CD4-positive, alpha-beta T cell treated with Interleukin-17A for 1 hour (primary cell): ENCODE measurements at regions not wholly inside any gene's neighbourhood (a gene's known extent, or its start where the extent isn't known, plus 50 kb on each side); places are given as distances from the start of the nearest gene placed in this dataset.
"Not testable (repeated sequence)": the region's sequence is repeated elsewhere in the genome, so short reads cannot be mapped to it uniquely, and the experiment has no call there.

Source experiments
- DNase-seq: peaks from one replicate; pipeline ENCODE4 v3.0.0-alpha.2; 2020

DNA sequence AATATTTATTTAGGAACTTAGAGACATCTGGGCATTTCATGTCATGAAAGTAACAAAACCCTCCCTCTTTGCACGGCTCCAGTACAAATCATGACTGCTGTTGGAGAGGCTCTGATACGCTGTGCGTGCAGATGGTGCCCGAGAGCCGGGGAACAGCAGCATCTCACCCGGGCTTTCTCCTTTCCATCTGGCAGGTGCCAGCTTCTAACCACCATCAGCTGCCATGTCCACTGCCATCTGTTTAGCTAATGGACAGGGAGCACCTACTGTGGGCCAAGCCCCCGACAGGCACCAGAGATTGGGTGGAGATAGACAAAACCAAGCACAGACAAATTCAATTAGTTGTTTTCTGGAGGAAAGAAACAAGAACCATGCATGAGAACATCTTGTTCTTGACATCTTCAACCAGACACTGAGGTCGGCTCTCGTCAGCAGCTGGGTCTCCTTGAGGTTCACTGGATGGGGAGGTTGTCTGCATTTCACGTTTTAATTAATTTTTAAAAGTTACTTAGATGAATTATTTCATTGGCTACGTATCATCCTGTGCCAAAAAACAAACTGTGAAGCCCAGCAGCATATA lies 323.7 kb downstream of the THBS2 start:
- DNase-seq: no peak

- DNase-seq: no peak
These were observed 325.6 kb downstream of the THBS2 start for GRCh38 chr6:168928012-168928411.

- no peak for DNase-seq
These were observed 326.6 kb downstream of the THBS2 start for GRCh38 chr6:168927026-168927425.

DNA sequence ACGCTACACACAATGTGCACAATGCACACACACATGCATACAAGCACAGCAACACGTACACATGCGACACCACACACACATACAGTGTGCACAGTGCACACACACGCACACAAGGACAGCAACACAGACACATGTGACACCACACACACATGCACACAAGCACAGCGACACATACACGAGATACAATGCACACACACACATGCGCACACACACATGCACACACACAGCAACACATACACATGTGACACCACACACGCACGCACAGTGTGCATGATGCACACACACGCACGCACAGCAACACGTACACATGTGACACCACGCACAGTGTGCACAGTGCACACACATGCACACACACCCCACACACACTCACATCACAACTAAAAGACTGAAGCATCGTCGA lies 327.3 kb downstream of the THBS2 start:
- no peak for DNase-seq

DNA sequence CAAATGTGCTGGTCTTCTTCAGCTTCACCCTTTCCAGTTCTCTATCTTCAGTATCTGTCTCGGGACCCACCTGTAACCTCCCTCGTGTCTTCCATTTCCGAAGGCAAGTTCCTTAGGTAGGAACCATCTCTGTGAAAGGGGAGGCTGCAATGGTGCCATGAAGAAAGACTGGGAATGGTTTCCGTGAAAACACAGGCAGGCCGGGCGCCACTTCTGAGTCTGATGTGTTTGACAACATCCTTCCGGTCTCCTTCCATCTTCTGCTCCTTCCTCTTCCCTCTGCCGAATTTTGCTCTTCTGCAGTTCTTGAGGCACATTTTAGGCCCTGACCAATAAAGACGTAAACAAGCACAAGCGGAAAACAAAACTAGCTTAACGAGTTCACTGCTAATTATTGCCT lies 328.0 kb downstream of the THBS2 start:
- no peak for DNase-seq

DNA sequence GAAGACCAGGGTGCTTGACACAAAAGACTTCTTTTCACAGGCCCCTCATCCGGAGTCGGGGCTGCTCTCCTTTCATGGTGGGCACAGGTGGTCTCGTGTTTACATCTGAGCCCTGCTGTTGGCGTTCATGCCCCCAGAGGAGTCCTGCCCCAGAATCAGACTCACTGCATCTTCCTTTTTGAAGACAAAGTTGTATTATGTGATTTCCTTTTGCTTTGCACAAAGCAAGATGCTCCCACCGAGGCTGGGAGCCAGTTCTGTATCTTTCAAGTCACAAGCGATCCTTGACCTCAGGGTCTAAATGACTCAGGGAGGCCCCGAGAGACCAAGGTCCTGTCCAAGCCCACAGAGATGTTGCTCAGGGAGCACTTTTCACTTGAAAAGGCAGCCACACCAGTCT lies 330.5 kb downstream of the THBS2 start:
- DNase-seq: no peak

- no peak for DNase-seq
These were observed 331.2 kb downstream of the THBS2 start for GRCh38 chr6:168922436-168922835.

DNA sequence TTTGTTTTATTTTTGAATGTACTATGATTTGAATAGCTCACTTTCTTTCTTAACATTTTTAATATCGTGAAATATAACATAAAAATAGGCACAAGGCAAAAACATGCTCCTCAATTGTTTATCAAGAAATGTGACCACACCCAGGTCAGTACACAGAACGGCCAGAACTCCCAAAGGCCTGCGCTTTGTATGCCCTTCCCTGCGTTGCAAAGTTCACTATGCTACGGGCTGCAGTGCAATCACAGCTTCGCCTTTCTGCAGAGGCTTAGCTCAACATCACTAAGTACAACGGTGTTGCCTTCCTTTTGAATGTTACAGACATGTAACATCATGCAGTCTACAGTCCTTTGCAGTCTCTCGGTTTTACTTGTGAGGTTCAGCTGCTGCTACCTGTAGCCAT lies 333.4 kb downstream of the THBS2 start:
- no peak for DNase-seq

DNA sequence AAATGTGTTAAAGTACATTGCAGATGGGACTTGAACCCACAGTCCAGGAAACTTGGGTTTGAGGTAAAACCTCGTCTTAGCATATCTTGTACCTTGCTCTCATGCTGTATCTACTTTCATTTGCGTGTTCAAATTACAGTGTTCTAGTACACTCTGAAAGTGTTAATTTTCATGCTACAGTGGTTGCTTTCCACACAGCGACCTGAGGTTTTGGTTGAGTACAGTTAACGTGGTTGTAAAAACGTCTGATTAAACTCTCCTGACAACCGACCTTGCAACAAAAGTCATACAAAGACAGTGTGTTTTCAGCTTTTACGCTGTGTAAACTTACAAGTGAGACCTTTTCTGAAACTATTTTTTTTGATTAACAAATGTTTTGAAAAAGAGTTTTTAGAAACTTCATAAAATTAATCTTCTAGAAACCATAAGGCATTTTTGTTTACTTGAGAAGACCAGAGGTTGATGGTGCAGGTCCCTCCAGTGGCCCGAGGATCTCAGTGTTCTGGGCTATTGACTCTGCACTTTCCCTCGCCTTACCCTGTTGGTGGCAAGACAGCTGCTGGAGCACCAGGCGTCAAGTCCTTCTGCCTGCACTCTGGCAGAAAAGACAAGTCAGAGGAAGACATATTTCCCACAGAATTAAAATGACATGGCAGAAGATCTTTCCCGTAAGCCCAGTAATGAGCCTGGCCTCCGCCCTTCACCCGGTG lies 334.0 kb downstream of the THBS2 start:
- DNase-seq: peak; percentile 10

GRCh38 chr6:168916576-168917211 lies 337.0 kb downstream of the THBS2 start:
- DNase-seq: no peak

GRCh38 chr6:168915855-168916254 lies 337.8 kb downstream of the THBS2 start:
- DNase-seq: no peak

- no peak for DNase-seq
These were observed 338.4 kb downstream of the THBS2 start for GRCh38 chr6:168915242-168915641.

DNA sequence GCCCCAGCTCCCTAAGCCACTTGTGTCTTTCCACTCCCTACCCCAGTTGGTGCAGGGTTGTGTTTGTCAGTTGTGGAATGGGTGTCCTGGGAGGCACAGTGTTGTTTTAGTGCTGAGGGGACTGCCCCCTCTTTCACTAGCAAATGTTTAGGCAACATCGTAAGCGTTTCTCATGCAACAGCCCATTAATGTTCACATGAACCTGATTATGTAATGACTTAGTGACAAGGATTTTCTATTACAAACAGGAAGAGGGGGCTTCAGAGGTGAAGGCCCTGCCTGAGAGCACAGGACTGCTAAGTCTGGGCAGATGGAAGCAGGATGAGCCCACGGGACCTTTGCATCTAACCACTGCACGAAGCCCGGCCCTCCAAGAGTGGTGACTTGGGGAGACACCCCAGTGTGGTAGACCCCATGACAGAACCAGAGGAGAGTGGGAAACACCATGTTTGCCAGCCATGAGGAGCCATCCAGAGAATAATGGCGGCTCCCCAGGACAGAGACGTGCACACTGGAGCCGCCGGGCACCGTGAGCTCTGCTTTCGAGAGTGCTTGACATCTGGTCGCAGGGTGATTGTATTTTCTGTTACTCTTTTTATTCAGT lies 339.7 kb downstream of the THBS2 start:
- DNase-seq: no peak

DNA sequence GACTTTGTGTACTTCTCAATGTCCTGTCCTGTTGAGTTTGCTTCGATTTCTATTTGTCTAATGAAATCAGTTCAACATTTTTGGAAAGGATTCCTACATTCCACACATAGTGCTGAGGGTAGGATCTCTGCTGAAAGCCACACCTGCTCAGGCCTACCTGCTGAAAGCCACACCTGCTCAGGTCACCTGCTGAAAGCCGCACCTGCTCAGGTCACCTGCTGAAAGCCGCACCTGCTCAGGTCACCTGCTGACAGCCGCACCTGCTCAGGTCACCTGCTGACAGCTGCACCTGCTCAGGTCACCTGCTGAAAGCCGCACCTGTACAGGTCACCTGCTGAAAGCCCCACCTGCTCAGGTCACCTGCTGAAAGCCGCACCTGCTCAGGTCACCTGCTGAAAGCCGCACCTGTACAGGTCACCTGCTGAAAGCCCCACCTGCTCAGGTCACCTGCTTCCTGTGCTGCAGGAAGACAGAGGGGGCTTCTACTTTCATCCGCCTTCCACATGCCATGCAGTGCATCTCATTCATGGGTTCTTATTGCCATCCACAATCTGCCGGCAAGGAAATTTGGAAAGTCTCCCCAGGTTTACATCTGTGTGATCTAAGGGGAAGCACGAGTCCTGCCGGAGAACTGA lies 340.3 kb downstream of the THBS2 start:
- DNase-seq: not testable (repeated sequence)

GRCh38 chr6:168909288-168909687 lies 344.4 kb downstream of the THBS2 start:
- no peak for DNase-seq

DNA sequence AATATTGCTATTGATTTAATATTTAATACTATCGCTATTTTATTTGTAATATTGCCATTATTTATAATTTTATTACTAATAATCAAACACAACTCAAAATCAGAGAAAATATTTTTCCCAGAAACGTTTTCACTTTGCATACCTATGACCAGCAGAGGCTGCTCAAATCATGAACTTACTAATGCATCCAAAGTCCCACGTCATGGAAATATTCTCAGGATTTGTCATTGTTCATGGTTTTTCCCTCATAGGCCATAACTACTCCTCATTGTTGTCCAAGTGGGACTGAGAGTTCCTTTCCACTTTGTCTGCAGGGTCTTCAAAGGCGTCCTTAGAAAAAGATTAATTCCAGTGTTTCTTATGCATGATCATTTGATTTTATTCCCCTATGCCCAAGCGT lies 344.8 kb downstream of the THBS2 start:
- DNase-seq: no peak

DNA sequence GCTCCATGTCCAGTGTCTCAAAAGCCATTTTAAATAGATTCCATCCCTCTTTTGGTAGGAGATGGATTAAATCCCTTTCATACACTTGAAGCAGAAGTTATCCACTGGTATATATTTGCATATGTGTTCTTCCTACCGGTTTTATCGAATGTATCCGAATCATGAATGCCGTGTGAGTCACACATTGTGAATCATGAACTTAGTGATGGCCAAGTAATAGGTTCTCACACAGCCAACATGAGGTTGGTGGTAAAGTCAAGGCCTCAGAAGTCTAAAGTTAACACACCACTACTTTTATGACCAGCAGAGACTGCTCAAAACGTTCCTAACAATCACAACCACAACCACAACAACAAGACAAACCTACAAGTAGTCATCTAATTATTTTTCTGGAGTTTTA lies 345.5 kb downstream of the THBS2 start:
- DNase-seq: no peak

- DNase-seq: no peak
These were observed 347.3 kb downstream of the THBS2 start for GRCh38 chr6:168906391-168906790.

DNA sequence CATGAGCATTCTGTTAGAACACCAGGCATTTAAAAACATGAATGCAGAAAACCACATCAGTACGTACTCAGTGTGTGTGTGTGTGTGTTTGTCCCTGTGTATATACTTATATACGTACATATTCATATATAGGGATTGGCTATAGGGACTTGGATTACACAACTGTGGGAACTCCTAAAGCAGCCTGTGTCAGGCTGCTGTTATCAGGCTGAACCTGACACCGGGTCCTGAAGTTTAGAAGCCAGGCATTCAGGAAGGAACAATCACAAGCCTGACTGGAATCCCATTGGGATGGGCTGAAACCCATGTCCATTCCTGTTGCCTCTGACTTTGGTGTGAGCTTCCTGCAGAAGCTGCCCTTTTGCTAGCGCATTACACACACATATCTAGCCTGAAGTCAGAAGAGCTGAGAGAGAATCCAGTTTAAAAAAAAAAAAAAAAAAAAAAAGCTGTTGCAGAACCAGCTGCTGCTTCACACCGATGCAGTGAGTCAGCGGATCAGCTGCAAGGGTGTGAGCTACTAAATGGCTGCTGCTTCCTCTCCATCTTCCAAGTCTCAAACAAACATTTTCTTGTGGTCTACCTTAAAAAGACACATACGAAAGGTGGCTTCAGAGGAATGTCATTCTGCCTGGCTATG lies 348.1 kb downstream of the THBS2 start:
- DNase-seq: peak; percentile 36

DNA sequence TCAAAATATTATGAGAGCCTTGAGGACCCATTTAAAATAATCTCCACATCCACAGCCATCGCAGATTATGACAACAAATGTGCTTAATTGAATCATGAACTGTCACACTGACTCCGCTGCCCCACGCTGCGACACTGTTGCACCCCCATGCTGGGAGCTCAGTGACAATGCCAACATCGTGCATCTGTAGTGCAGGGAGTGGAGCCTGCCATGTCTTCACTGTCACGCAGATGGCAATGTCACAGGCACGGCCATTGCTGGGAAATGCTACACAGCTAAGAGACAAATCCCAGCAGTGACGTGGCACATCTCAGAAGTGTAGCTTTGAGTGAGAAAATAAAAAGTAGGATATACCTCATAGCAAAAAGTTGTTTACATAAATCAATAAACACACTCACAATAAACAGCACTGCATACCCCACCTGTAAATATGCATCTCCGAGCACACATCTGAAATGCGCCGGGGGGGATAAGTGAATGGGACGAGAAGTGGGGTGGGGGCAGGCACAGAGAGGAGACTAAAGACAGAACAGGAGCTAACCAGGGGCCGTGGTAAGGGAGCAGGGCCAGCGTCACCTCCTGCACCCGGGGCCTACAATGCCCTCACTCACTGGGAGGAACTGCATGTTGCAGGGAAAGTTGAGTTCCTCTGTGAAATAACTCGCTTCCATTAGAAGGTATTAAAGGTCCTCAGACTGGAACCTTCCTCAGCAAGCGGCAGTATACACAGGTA lies 349.9 kb downstream of the THBS2 start:
- DNase-seq: no peak

- DNase-seq: no peak
These were observed 351.6 kb downstream of the THBS2 start for GRCh38 chr6:168902075-168902474.

- no peak for DNase-seq
These were observed 352.6 kb downstream of the THBS2 start for GRCh38 chr6:168901076-168901475.
